ENCODE measurements at regions not wholly inside any gene's neighbourhood (a gene's known extent, or its start where the extent isn't known, plus 50 kb on each side); places are given as distances from the start of the nearest gene placed in this dataset.

DNA sequence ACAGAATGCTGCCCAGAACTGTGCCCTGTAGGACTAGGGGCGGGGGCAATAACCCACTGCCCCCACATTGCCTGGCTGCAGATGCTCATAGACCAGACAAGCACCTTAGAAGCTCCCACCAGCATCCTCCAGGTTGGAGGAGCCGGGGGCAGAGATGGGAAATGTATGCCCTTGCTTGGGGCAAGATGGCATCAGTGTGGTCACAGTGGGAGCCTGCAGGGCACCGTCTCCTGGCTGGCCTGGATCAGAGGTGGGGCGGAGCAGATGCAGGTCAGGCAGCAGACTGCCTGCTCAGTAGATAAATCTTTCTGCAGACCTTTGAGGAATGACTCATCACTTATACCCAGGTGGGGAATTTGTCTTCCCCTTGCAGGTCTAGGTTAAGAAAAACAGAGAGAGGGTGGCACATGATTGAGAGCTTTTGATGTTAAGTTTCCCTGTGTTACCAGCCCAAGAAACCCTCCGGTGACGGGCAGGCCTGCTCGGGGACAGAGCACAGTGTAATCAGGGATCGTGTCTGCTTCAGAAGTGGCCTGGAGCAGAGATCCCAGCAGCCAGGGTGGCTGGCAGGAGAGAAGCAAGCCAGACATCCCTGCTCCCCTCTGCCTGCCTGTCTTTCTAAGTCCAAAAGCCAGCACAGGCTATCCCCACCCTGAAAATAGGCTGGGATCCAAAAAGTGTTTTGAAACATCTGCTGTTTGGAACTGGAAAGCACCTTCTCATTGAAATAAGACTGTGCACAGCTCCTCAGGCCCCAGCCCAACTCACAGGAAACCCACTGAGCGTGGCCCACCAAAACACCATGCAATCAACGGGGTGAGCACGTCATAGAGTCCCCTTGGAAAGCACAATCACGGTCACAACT lies 50.7 kb upstream of the RPL38 start:
- no peak for DNase-seq (ENCODE audit: low spot score in 2 of 2, unreplicated experiment in 2 of 2)
- Mint-ChIP-seq H3K4me3 (no peak overlapping the region), H3K9me3 (no peaks in the 10 kb centered on the region), H3K4me1 (peaks cover 7% of the 10 kb centered on the region), H3K36me3 (no peaks in the 10 kb centered on the region), H3K27me3 (ENCODE audit: low read depth) (peaks cover 7% of the 10 kb centered on the region), H3K27ac (no peak overlapping the region)
- TF ChIP-seq, protein P1, sequence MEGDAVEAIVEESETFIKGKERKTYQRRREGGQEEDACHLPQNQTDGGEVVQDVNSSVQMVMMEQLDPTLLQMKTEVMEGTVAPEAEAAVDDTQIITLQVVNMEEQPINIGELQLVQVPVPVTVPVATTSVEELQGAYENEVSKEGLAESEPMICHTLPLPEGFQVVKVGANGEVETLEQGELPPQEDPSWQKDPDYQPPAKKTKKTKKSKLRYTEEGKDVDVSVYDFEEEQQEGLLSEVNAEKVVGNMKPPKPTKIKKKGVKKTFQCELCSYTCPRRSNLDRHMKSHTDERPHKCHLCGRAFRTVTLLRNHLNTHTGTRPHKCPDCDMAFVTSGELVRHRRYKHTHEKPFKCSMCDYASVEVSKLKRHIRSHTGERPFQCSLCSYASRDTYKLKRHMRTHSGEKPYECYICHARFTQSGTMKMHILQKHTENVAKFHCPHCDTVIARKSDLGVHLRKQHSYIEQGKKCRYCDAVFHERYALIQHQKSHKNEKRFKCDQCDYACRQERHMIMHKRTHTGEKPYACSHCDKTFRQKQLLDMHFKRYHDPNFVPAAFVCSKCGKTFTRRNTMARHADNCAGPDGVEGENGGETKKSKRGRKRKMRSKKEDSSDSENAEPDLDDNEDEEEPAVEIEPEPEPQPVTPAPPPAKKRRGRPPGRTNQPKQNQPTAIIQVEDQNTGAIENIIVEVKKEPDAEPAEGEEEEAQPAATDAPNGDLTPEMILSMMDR (IDR thresholded peaks at IDR 0.05; ENCODE audit: unreplicated experiment) = no peak

DNA sequence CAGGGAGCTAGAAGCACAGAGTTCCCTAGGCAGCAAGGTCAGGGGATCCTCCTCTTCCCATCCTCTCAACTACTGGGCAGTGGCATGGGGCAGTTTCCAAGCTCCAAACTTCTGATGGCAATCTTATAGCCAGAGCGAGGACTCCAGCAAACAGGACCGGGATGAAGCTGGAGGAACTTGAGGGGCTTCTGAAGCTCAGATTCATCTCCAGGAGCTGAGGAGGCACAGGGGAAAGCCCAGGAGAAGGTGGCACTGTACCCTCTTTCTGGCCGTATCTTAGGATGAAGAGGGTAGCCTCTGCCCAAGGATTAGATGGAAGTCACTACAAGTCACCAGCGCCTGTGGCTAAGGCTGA lies 50.0 kb upstream of the RPL38 start:
- Mint-ChIP-seq H3K4me3 (no peak overlapping the region), H3K36me3 (no peaks in the 10 kb centered on the region), H3K27me3 (ENCODE audit: low read depth) (peaks cover 8% of the 10 kb centered on the region), H3K9me3 (no peaks in the 10 kb centered on the region), H3K27ac (no peak overlapping the region), H3K4me1 (peaks cover 7% of the 10 kb centered on the region)
- TF ChIP-seq, protein P1 (IDR thresholded peaks at IDR 0.05; ENCODE audit: unreplicated experiment) = no peak
- no peak for DNase-seq (ENCODE audit: low spot score in 2 of 2, unreplicated experiment in 2 of 2)
